ENCODE measurements at regions not wholly inside any gene's neighbourhood (a gene's known extent, or its start where the extent isn't known, plus 50 kb on each side); places are given as distances from the start of the nearest gene placed in this dataset.

GRCh38 chr7:135828604-135829003 lies 80.0 kb upstream of the FAM180A start:
- no peak for DNase-seq (ENCODE audit: low read depth in 2 of 2)

DNA sequence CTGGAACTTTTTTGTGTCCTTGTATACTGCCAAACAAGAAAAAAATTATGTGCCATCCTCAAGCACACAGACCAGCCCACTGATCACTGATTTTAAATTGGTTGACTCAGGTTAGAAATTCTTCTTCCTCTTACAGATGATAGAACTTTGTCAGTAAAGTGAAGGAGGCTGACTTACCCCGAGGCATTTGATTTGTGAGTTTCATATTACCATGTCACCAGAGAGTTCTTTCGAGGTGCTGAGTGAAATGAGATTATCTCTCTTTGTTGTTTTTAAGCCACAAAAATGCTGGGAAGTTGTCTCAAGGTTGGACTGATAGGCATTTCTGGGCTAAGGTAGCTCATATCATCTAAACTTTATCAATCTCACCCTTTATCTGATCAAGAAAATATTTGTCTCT lies 78.8 kb upstream of the FAM180A start:
- no peak for DNase-seq (ENCODE audit: low read depth in 2 of 2)

GRCh38 chr7:135825406-135825805 lies 76.8 kb upstream of the FAM180A start:
- no peak for DNase-seq (ENCODE audit: low read depth in 2 of 2)

- DNase-seq (ENCODE audit: low read depth in 2 of 2), result no peak
Observed at GRCh38 chr7:135822376-135822775, 73.8 kb upstream of the FAM180A start.

GRCh38 chr7:135817583-135817982 lies 69.0 kb upstream of the FAM180A start:
- no peak for DNase-seq (ENCODE audit: low read depth in 2 of 2)

GRCh38 chr7:135815033-135815432 lies 66.4 kb upstream of the FAM180A start:
- DNase-seq (ENCODE audit: low read depth in 2 of 2), result no peak

GRCh38 chr7:135812148-135812547 lies 63.5 kb upstream of the FAM180A start:
- no peak for DNase-seq (ENCODE audit: low read depth in 2 of 2)

- DNase-seq (ENCODE audit: low read depth in 2 of 2), result no peak
Observed at GRCh38 chr7:135811506-135811905, 62.9 kb upstream of the FAM180A start.

GRCh38 chr7:135808206-135808605 lies 59.6 kb upstream of the FAM180A start:
- no peak for DNase-seq (ENCODE audit: low read depth in 2 of 2)

DNA sequence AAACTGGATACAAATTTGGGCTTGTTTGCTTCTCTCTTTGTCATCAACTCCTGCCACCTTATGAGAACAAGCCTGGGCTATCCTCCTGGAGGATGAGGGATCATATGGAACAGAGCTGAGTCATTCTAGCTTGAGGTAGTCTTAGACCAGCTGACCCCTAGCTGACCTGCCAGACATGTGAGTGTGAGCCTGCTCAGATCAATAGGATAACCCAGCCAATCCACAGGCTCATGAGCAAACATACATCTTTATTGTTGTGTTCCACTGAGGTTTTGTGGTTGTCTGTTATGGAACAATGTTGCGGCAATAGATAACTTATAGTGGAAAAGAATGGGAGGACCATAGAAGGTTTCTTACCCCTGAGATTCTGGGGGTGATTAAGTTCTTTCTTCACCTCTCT lies 54.5 kb upstream of the FAM180A start:
- DNase-seq (ENCODE audit: low read depth in 2 of 2), result no peak

- DNase-seq (ENCODE audit: low read depth in 2 of 2), result no peak
Observed at GRCh38 chr7:135802697-135803096, 54.1 kb upstream of the FAM180A start.

GRCh38 chr7:135801877-135802276 lies 53.3 kb upstream of the FAM180A start:
- no peak for DNase-seq (ENCODE audit: low read depth in 2 of 2)

GRCh38 chr7:135801045-135801693 lies 52.6 kb upstream of the FAM180A start:
- DNase-seq (ENCODE audit: low read depth in 2 of 2), result peak in 1 of 2 donors; percentile 23

DNA sequence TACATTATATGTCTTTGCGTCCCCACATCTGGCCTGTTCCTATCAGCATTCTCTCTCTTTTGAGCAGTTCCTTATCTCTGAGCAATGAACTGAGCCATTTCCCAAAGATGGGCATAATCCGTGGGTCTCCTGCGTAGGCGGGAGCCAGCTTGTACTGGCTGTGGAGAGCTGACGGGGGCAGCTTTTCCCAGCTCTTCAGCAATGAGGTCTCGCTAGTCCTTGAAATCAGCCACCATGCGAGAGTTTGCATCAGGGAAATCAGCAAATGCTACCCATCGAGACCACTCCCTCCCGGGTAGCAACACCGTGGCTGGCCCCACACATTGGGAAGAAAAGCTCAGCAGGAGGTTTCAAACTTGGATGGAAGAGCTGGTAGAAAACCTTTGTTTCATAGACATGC lies 51.9 kb upstream of the FAM180A start:
- no peak for DNase-seq (ENCODE audit: low read depth in 2 of 2)

DNA sequence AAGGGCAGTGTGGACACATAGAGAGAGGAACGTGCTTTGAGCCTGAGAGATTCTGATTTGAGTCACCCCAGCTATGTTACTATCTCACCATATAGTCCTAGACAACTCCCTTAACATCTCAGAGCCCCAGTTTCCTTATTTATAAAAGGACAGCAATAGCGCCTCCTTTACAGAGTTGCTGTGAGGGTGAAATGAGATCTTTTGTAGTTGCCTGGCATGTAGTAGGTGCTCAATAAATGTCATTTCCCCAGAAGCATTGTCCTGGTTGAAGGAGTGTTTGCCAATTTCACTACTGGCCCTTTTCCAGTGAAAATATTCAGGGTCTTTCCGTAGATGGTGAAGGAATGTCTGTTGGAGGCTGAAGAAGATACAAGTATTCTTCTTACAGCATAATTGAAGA lies 51.3 kb upstream of the FAM180A start:
- no peak for DNase-seq (ENCODE audit: low read depth in 2 of 2)
